ENCODE measurements at regions not wholly inside any gene's neighbourhood (a gene's known extent, or its start where the extent isn't known, plus 50 kb on each side); places are given as distances from the start of the nearest gene placed in this dataset.

- TF ChIP-seq CTCF (IDR thresholded peaks at IDR 0.05) (no peak), POLR2A (IDR thresholded peaks at IDR 0.05; ENCODE audit: low read depth) (no peak), EP300 (IDR thresholded peaks at IDR 0.05) (no peak)
These were observed 264.2 kb downstream of the UTP18 start for GRCh38 chr17:51524524-51524923.

All from esophagus muscularis mucosa (tissue), 4 donors.